Nephron progenitor cell (in vitro differentiated cells): ENCODE measurements at regions not wholly inside any gene's neighbourhood (a gene's known extent, or its start where the extent isn't known, plus 50 kb on each side); places are given as distances from the start of the nearest gene placed in this dataset.
A peak's percentile ranks its signal among the peaks of the same experiment; 100 is the strongest.

Experiments
- DNase-seq: peaks from one replicate; pipeline ENCODE4 v3.0.0; 2021
- H3K27ac Mint-ChIP-seq: 2 replicates; pipeline ENCODE4 v1.8.0; 2021; ENCODE audit warnings: mild to moderate bottlenecking, moderate library complexity, mixed read lengths
- H3K27me3 Mint-ChIP-seq: 2 replicates; pipeline ENCODE4 v1.8.0; 2021; ENCODE audit warnings: mild to moderate bottlenecking, low read depth, mixed read lengths; ENCODE audit not compliant: poor library complexity
- H3K36me3 Mint-ChIP-seq: 2 replicates; pipeline ENCODE4 v1.8.0; 2021; ENCODE audit warnings: low read depth, mixed read lengths
- H3K4me1 Mint-ChIP-seq: 2 replicates; pipeline ENCODE4 v1.8.0; 2021; ENCODE audit warnings: mixed read lengths
- H3K4me3 Mint-ChIP-seq: 2 replicates; pipeline ENCODE4 v1.8.0; 2021; ENCODE audit warnings: mild to moderate bottlenecking, moderate library complexity, mixed read lengths
- H3K9me3 Mint-ChIP-seq: 2 replicates; pipeline ENCODE4 v1.8.0; 2021; ENCODE audit warnings: mild to moderate bottlenecking, moderate library complexity, mixed read lengths
- TF ChIP-seq, protein P1 (sequence below): fragments of 200-600 bp; sonication (generic); IDR thresholded peaks from 2 replicates; pipeline ENCODE4 v1.5.0; 2021; ENCODE audit warnings: antibody characterized with exemption

- Mint-ChIP-seq H3K27me3 (peaks cover 13% of the 10 kb centered on the region), H3K27ac (no peak overlapping the region), H3K4me1 (peaks cover 26% of the 10 kb centered on the region), H3K4me3 (no peak overlapping the region), H3K9me3 (peaks cover 6% of the 10 kb centered on the region), H3K36me3 (no peaks in the 10 kb centered on the region)
- no peak for DNase-seq
- TF ChIP-seq, protein P1, sequence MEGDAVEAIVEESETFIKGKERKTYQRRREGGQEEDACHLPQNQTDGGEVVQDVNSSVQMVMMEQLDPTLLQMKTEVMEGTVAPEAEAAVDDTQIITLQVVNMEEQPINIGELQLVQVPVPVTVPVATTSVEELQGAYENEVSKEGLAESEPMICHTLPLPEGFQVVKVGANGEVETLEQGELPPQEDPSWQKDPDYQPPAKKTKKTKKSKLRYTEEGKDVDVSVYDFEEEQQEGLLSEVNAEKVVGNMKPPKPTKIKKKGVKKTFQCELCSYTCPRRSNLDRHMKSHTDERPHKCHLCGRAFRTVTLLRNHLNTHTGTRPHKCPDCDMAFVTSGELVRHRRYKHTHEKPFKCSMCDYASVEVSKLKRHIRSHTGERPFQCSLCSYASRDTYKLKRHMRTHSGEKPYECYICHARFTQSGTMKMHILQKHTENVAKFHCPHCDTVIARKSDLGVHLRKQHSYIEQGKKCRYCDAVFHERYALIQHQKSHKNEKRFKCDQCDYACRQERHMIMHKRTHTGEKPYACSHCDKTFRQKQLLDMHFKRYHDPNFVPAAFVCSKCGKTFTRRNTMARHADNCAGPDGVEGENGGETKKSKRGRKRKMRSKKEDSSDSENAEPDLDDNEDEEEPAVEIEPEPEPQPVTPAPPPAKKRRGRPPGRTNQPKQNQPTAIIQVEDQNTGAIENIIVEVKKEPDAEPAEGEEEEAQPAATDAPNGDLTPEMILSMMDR = no peak
Measured at GRCh38 chr7:46174196-46174580, 253.1 kb upstream of the IGFBP3 start.

- Mint-ChIP-seq H3K27me3 (peaks cover 16% of the 10 kb centered on the region), H3K4me1 (peaks cover 26% of the 10 kb centered on the region), H3K36me3 (no peaks in the 10 kb centered on the region), H3K27ac (peak overlapping the region; percentile 92), H3K4me3 (no peak overlapping the region), H3K9me3 (peaks cover 6% of the 10 kb centered on the region)
- TF ChIP-seq, protein P1 = no peak
- DNase-seq = peak; percentile 25
Measured at GRCh38 chr7:46173476-46174195, 252.6 kb upstream of the IGFBP3 start.

GRCh38 chr7:46170792-46171191 is 249.7 kb upstream of the IGFBP3 start:
- H3K27ac Mint-ChIP-seq = no peak overlapping the region
- peaks cover 16% of the 10 kb centered on the region for H3K27me3 Mint-ChIP-seq
- no peaks in the 10 kb centered on the region for H3K36me3 Mint-ChIP-seq
- peaks cover 6% of the 10 kb centered on the region for H3K9me3 Mint-ChIP-seq
- peaks cover 26% of the 10 kb centered on the region for H3K4me1 Mint-ChIP-seq
- no peak for DNase-seq
- TF ChIP-seq, protein P1 = no peak
- no peak overlapping the region for H3K4me3 Mint-ChIP-seq

DNA sequence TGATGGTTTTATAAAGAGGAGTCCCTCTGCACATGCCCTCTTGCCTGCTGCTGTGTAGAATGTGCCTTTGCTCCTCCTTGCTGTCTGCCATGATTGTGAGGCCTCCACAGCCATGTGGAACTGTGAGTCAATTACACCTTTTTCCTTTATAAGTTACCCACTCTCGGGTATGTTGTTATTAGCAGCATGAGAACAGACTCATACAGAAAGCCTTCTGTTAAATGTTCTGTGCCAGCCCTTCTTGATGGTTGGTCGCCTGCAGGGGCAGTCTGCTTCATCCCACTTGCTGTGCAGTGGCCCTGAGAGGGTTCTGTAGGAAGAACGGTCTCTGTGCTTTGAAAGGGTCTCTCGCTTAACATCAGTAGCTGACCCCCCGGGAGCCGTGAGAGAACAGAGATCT is 248.9 kb upstream of the IGFBP3 start:
- H3K27me3 Mint-ChIP-seq = peaks cover 16% of the 10 kb centered on the region
- no peak for DNase-seq
- peaks cover 6% of the 10 kb centered on the region for H3K9me3 Mint-ChIP-seq
- no peaks in the 10 kb centered on the region for H3K36me3 Mint-ChIP-seq
- TF ChIP-seq, protein P1 = no peak
- H3K4me3 Mint-ChIP-seq = no peak overlapping the region
- H3K4me1 Mint-ChIP-seq = peaks cover 19% of the 10 kb centered on the region
- H3K27ac Mint-ChIP-seq = no peak overlapping the region

DNA sequence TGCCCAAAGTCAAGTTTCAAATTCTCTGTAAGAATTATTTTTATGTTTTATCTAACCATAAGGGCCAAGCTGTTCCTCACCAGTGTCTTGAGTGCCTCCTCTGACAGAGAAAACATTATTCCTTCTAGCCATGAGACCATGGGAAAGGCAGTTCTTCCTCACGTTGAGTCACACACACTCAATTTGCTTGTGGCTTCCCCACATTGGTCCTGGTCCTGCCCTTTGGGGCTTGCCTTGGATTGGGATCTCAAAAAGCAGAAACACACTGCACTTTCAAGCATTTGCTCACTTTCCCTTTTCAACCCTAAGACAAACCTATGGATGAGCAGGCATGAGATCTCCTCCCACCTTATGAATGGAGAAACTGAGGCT is 248.3 kb upstream of the IGFBP3 start:
- Mint-ChIP-seq H3K4me3 (no peak overlapping the region), H3K4me1 (peaks cover 16% of the 10 kb centered on the region), H3K27ac (no peak overlapping the region), H3K36me3 (no peaks in the 10 kb centered on the region), H3K27me3 (peaks cover 16% of the 10 kb centered on the region), H3K9me3 (peaks cover 6% of the 10 kb centered on the region)
- TF ChIP-seq, protein P1 = no peak
- no peak for DNase-seq
